Fibroblast of skin of right biceps (primary cell): ENCODE measurements at regions not wholly inside any gene's neighbourhood (a gene's known extent, or its start where the extent isn't known, plus 50 kb on each side); places are given as distances from the start of the nearest gene placed in this dataset.
"Not testable (repeated sequence)": the region's sequence is repeated elsewhere in the genome, so short reads cannot be mapped to it uniquely, and the experiment has no call there.

Source experiments
- DNase-seq: peaks from one replicate; pipeline ENCODE4 v3.0.0-alpha.2; 2013

DNA sequence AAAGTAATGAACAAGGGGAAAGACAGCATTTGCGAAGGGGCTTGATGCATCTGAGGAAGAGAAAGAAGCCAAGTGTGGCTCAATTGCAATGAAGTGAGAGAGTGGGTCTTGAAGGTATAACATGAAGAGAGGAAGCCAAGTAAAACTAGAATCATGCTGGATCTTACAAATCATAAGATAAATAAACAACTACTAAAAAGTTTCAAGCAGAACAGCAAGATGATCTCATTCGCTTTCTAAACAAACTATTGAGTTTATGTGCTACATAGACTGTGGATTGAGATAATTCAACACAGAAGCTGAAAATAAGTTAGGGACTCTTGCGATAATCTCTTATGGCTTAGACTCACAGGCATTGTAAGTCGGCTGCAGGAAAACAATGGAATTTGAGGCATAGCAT lies 1310.5 kb upstream of the NRXN1 start:
- DNase-seq = no peak

DNA sequence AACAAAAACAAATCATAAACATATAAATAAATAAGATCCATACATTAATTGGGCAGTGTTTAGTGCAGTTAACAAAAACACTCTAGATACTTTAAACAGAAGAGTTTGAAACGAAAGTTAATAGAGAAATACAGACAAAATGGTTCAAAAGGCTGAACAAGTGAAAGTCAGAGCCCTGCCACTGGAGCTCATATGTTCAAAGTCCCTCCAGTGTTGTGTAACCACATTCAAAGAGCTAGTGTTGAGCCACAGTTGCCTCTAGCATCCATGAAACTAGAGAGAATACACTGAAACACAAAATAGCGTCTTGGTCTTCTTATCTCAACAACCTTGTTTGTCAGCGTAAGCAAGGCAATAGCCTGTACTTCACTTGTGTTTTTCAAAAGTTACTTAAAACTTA lies 1309.8 kb upstream of the NRXN1 start:
- no peak for DNase-seq

GRCh38 chr2:52340171-52340570 lies 1308.2 kb upstream of the NRXN1 start:
- DNase-seq = no peak

GRCh38 chr2:52337786-52338185 lies 1305.9 kb upstream of the NRXN1 start:
- DNase-seq = not testable (repeated sequence)

GRCh38 chr2:52336951-52337350 lies 1305.0 kb upstream of the NRXN1 start:
- no peak for DNase-seq

- DNase-seq = no peak
Observed at GRCh38 chr2:52335727-52336126, 1303.8 kb upstream of the NRXN1 start.

DNA sequence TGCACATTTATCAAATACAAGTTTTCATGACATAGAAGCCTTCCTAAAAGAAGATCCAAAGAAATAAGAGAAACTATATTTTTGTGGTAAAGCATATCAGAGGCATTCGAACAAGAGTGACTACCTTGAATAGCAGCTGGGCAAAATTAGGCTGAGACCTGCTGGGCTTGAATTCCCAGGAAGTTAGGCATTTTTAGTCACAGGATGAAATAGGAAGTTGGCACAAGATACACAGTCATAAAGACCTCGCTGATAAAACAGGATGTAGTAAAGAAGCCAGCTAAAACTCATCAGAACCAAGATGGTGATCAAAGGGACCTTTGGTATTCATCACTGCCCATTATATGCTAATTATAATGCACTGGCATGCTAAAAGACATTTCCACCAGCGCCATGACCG lies 1302.3 kb upstream of the NRXN1 start:
- no peak for DNase-seq

- DNase-seq = no peak
Observed at GRCh38 chr2:52327641-52328040, 1295.7 kb upstream of the NRXN1 start.

- DNase-seq = no peak
Observed at GRCh38 chr2:52314231-52314630, 1282.3 kb upstream of the NRXN1 start.

- DNase-seq = no peak
Observed at GRCh38 chr2:52312486-52312885, 1280.6 kb upstream of the NRXN1 start.

GRCh38 chr2:52311862-52312261 lies 1279.9 kb upstream of the NRXN1 start:
- no peak for DNase-seq

DNA sequence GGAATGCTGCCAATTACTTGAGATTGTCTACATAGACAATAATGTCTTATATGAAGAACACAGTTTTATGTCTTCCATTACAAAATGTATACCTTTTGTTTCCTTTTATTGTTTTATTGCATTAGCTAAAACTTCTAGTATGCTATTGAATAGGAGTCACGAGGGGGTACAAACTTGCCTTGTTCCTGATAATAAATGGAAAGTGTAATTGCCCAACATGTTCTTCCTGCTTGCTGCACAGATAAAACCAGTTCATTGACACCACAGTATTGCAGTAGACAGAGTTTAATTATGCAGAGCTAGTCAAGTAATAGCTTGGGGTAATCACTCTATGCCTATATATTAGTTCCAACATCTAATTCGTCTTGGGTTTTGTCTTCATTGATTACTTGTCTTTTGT lies 1276.2 kb upstream of the NRXN1 start:
- no peak for DNase-seq

GRCh38 chr2:52294628-52295027 lies 1262.7 kb upstream of the NRXN1 start:
- DNase-seq = no peak

- no peak for DNase-seq
Observed at GRCh38 chr2:52292801-52293200, 1260.9 kb upstream of the NRXN1 start.

- no peak for DNase-seq
Observed at GRCh38 chr2:52289741-52290140, 1257.8 kb upstream of the NRXN1 start.

- no peak for DNase-seq
Observed at GRCh38 chr2:52288596-52288995, 1256.7 kb upstream of the NRXN1 start.

DNA sequence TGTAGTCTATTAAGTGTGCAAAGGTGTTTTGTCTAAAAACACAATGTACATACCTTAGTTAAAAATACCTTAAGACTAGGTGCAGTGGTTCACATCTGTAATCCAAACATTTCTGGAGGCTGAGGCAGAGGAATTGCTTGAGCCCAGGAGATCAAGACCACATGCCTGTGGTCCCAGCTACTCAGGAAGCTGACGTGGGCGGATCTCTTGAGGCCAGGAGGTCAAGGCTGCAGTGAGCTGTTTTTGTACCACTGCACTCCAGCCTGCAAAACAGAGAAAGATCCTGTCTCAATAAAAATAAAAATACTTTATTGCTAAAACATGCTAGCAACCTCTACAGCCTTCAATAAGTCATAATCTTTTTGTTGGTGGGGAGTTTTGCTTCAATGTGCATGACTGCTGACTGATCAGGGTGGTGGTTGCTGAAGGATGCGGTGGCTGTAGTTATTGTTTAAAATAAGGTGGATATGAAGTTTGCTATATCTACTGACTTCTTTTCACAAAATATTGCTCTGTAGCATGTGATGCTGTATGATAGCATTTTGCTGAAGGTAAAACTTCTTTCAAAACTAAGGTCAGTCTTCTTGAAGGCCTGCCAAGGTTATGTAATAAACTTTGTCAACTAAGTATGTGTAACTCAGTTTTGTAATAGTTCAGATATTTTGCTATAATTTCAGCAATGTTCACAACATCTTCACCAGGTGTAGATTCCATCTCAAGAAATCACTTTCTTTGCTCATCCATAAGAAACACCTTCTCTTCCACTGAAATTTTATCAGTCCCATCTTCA lies 1238.0 kb upstream of the NRXN1 start:
- peak; percentile 57 for DNase-seq

DNA sequence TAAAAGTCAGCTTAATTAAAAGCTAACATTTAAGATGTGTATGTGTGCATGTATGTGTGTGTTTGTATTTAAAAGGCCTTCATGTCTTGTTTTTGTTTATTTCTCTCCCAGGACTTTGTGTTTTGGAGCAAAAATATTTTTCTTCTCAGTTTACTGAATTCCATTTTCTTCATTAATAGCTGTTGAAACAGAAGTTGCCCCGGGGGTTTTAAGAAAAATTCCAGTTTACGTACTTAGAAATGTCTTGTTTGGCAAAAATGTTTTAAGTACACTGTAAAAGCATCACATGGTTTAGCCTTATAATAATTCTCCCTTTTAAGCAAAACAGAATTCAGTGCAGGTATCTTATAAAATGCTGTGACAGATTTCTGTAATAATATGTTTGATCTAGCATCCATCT lies 1233.0 kb upstream of the NRXN1 start:
- no peak for DNase-seq

DNA sequence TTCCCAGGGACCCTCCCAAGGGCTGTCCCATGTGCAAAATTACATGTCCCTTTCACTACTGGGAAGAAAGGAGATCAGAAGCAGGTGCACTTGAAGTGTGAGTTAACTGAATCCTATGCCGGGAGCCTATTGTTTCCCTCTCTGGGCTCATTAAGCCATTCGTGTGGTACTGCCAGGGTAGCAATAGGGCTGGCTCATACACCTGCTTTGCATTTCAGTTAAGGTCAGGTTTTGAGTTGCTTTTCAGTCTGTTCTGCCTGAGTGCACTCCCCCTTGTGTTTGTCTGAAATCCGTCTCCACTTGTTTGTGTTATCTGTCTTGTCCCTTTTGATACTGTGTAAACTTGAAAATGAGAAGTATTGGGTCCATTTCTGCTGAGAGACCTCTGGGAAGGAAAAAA lies 1232.6 kb upstream of the NRXN1 start:
- DNase-seq = no peak

- DNase-seq = peak; percentile 2
Observed at GRCh38 chr2:52260904-52261303, 1229.0 kb upstream of the NRXN1 start.

DNA sequence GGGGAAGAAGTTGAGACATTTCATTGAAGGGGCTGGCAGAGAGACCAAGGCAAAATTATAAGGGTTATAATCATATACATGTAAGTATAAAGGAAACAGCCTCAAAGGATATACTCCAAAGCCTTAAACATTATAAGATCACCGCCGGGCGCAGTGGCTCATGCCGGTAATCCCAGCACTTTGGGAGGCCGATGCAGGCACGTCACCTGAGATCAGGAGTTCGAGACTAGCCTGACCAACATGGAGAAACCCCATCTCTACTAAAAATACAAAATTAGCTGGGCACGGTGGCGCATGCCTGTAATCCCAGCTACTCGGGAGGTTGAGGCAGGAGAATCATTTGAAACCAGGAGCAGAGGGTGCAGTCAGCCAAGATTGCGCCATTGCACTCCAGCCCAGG lies 1227.0 kb upstream of the NRXN1 start:
- not testable (repeated sequence) for DNase-seq

DNA sequence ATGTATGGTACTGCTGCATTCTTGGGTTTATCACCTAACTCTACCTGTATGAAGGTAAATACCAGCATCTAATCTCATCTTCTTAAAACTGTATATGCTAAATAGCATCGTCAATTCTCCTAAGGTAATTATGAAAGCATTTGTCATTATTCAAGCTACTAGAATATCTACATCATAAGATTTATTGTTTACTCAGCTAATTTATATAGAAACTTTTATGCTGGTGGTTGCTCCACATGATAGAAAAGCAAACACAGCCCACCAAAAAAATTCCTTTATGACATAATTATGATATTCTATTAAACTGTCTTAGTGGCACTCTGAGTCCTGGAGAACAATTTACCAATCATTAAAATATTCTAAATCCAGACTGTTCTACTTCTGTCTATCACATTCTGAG lies 1226.1 kb upstream of the NRXN1 start:
- no peak for DNase-seq

GRCh38 chr2:52253416-52253980 lies 1221.6 kb upstream of the NRXN1 start:
- no peak for DNase-seq

DNA sequence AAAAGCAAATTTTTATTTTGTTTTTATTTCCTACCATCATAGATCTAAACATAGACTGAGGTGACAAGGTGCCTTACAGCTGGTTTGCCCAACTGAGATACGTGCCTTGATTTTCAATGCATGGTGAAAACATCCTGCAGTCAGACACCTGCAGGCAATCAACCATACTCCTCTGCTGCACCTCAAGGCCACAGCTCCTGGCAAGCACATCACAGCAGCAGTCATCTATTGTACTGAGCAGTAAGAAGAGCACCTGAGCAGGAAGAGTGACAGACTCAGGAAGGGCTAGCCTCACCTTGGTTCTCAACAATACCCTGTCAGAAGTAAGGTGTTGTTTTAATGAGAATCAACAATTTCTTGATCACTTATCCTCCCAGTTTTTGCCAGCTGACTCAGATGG lies 1206.8 kb upstream of the NRXN1 start:
- no peak for DNase-seq

DNA sequence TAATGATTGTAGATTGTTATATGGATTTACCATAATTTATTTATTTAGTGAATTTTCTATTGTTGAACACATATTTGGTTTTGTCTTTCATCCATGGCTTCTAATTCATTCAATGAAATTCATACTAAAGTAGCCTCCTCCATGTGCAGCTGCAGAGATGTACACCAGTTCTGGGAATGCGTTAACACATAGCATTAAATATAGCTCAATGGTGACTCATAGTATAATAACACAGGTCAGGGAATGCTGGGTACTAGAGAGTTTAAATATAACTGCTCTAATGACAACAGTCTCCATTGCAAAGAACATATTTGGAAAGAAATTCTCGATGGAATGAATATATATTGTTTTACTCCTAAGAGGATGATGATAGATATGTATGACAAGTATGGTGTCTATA lies 1190.2 kb upstream of the NRXN1 start:
- peak; percentile 68 for DNase-seq
